DLD1 (cell line): ENCODE measurements at regions not wholly inside any gene's neighbourhood (a gene's known extent, or its start where the extent isn't known, plus 50 kb on each side); places are given as distances from the start of the nearest gene placed in this dataset.

Source experiments
- in situ Hi-C: cut with HindIII; loops from 2 replicates; pipeline ENCODE4 v1.10.0; 2017; ENCODE audit warnings: low sequenced_read_pairs

DNA sequence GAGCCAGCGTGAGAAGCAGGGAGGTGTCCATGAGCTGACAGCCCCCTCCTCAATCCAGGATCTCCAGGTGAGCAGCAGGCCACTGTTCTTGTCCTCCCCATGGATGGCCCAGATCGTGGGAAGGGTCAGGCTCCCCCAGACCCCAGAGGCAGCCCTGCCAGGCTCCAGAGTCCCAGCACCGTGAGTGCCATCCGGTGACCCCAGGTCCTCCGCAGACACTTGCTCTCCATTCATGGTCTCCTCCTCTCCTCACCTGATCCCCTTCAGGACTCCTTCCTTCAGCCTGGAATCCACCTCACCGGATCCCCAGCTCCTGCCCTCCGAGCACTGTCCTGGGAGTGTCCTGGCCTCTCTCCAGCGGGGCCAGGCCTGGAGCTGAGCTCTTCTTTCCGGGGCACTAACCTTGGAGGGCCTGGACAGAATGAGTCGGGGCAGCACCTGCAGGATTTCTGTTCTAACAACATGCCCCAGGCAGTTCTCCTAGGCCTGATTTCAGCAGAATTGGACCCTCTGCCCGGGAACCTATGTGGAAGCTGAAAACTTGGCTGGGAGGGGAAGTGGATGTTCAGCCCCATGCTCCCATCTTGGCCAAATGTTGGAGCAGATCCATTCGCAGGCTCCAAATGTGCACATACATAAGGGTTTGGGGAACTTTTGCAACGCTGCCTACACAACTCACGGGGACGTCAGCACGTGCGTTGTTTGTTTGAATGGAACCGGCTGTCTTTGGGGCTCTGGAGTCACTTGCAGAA lies 341.6 kb upstream of the SFSWAP start:
- in situ Hi-C loops: no loop called here

DNA sequence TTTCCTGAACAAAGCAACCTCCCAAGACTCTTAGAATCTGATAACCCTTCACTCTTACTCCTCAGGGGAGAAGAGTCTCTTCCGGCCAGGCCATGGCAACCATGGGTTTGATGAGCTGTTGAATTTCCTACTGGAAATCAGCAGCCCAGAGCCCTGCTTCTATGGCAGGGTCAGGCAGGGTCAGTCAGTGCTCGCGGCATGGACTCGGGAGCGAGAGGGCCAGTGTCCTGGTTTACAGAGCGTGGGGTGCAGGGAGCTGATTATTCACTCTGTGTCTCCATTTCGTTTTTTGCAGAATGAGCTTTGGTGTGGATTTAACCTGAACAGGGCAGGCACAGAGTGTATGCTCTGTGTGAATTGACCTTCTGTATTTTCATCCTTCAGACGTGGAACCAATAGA lies 340.6 kb upstream of the SFSWAP start:
- in situ Hi-C loops: no loop called here

DNA sequence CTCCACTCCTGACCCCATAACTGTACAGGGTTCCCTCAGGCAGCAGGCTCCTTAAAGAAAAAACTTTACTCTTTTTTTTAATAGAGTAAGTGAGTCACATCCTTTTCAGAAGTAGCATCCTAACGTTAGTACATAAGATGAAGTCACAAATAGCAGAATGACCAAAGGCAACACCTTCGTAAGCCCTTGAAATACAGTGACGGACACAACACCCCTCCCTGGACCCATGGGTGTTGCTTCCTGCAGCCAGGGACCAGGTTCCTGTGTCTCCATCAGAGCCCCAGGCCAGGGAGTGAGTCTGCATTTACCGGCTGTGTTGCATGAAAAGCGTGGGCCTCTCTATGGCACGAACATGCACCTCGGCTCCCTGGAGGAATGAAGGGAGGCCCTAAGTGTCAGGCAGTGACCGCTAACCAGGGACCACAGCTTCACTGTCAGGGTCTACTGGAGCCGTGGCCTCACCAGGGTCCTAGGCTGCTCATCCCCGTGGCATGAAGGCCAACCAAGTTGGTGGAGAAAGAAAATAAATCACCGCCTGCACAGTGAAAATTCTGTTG lies 340.0 kb upstream of the SFSWAP start:
- in situ Hi-C loops: no loop called here

DNA sequence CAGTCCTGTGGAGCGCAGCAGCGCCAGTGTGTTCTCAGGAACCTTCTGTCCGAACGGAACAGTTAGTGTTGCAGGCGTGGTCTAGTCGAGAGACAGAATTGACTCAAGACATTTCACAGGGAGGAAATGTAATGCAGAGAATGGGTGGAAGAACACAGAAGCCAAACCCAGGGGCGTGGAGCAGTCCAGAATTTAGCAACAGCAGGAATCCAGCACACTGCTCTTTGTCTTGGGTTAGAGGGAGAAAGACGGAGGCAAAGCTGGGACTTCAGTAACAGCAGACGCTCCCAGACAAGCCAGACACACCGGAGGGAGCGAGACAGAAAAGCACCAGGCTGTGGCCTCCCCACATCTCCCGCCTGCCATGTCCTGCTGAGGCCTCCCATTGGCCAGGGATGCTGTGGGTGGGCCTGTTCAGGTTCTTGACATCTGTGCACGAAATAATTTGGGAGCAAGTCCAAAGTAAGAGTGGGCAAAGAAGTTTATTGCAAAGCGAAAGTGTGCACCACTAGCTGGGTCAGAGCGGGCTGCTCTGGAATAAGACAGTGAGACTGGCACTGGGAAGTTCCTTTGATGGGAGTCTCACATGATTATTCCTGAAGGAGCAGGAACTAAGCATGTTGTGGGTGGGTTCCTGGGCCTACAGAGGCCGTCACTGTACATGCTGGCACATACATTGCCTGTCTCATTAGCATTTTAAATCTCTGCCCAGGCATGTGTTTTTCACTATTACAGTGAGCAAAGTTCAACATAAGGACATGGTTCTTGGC lies 339.3 kb upstream of the SFSWAP start:
- in situ Hi-C loops: no loop called here

DNA sequence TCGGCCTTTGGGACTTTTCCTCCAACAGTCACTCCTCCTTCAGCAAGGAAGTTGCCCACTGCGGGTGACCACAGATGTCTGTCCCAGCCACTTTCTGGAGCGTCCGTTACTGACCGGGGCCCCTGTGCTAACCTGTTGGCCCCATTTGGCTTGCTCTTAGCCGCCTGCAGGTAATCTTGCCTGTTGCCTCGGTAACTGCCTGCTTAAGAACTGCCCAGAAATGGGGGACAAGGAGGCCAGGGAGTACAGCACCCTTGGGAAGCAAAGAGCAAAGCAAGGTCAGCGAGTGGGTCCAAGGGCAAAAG lies 338.8 kb upstream of the SFSWAP start:
- in situ Hi-C loops: no loop called here

DNA sequence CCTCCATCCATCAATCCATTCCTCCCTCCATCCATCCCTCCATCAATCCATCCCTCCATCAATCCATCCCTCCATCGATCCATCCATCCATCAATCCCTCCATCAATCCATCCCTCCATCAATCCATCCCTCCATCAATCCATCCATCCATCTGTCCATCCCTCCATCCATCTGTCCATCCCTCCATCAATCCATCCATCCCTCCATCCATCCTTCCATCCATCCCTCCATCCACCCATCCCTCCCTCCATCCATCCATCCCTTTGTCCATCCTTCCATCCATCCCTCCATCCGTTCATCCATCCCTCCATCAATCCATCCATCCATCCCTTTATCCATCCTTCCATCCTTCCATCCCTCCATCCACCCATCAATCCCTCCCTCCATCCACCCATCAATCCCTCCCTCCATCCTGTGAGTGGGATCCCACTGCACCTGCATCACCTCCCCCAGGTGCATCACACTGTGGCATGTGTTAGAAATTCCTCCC lies 338.1 kb upstream of the SFSWAP start:
- in situ Hi-C loops: no loop called here

DNA sequence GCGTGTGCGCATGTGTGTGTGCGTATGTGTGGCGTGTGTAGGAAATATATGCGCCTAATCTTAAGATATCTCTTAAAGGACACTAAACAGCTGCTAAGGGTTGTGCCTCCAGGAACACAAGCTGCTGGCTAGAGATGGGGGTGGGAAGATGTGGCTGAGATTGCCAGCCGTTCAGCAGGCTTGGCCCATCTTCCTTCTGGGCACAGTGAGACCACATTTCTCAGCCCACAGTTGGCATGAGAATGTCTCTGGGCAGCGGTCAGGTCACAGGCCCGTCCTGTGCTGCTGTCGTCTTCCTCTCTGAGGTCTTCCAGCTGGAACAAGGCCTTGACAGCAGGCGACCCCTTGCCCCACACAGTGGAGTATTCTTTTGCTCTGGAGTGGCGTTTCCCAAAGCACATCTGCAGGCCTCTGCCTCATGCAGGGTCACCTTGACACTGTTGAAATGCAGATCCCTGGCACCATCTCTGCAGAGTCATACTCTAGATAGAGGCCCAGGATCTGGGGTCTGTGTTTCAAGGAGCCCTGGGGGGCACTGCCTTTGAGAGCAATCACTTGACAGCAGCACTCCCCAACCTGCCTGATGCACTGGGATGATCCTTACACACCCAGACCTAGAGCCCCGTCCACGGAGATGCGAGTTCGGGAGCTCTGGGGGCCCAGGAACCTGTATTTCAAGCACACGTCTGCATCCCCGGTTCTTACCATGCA lies 335.5 kb upstream of the SFSWAP start:
- in situ Hi-C loops: no loop called here

DNA sequence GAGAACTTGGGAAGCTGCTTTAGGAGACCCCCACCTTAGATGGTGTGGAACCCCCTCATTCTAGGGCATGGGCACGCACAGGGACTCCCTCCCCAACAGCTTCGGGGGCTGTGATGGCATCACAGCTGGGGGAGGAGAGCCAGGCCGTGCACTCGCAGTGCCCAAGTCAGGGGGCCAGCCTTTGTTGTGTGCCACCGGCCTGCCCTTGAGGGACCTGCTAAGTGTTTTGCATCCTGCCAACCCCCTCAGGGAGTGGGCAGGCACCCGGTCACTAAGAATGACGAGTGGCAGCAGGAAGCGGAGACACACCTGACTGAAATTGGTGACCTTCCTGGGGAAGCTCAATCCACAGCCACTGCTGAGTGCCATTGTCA lies 334.9 kb upstream of the SFSWAP start:
- in situ Hi-C loops: no loop called here

DNA sequence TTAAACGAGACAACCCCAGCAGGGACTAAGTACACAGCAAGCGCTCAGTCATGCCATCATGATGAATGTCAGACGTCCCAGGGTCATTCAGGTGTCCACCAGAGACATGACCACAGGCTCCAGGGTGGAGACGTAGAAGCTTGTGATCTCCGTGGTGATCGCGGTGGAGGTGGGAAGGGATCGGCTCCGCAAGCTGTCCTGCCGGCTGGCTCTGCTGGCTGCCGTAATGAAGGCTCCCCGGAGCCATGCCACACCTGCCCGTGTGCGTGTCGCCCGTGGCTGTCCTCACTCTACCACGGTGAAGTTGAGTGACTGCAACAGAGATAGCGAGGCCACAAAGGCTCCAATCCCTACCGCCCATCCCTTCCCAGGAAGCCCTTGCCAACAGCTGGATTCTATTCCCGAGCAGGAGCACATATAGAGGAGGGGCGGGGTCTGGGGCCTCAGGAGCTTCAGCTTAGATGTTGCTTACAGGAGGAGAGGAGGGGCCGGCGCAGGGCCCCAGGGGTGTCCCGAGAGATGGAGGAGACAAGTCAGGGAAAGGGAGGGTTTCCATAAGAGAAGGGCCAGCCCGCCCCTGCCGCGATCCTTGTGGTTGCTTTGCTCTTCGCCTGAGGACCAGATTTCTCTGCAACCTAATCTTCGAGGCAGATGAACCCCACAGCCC lies 332.6 kb upstream of the SFSWAP start:
- in situ Hi-C loops: no loop called here

DNA sequence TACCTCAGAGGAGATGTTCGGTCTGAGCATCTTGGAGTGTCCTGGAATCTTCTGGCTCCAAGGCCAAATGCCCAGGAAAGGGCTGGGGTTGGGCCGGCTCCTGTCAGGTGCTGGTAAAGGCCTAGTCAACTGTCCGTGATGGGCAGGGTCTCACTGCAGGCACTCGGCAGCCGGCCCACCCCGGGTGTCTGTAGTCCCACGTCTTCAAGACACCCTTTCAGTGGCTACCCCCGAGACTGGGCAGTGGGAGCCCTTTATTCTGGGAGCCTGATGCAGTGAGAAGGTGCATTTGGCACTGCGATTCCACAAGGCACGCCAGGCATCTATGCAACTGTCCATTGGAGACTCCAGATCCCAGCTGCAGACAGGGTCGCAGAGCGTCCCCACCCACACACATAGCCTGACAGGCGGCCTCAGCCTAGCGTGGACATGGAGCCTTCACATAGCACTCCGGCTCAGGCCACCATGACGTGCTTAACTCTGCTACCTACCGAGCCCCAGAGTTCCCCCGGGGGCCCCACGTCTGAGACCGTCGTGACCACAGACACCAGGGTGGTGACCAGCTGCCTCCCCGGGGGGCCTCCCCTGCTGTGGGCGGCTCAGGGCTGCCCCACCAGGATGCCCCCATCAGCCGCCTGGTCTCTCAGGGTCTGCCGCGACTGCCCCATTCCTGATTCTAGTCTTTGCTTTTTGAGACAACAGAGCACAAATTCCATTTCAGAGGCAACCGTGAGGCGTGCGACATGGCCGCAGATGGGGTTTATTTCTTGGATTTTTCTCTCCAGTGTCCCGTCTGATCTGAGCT lies 331.8 kb upstream of the SFSWAP start:
- in situ Hi-C loops: no loop called here

DNA sequence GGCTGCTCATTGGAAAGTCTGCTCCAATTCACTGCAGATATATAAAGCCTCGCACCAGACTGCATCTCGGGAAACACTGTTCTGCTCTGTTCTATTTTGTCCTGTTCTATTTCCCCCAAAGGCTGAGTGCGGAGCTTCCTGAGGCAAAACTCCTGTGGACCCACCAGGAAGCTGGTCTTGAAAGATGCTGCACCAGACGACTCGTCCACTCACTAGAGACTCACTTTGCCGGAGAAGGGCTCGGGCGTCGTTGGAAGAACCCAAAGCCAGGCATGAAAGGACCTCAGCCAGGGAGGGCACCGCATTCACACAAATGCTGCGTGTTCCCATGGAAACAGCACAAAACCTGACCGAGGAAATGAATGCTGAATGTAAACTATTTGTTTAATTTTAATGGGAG lies 331.2 kb upstream of the SFSWAP start:
- in situ Hi-C loops: no loop called here

DNA sequence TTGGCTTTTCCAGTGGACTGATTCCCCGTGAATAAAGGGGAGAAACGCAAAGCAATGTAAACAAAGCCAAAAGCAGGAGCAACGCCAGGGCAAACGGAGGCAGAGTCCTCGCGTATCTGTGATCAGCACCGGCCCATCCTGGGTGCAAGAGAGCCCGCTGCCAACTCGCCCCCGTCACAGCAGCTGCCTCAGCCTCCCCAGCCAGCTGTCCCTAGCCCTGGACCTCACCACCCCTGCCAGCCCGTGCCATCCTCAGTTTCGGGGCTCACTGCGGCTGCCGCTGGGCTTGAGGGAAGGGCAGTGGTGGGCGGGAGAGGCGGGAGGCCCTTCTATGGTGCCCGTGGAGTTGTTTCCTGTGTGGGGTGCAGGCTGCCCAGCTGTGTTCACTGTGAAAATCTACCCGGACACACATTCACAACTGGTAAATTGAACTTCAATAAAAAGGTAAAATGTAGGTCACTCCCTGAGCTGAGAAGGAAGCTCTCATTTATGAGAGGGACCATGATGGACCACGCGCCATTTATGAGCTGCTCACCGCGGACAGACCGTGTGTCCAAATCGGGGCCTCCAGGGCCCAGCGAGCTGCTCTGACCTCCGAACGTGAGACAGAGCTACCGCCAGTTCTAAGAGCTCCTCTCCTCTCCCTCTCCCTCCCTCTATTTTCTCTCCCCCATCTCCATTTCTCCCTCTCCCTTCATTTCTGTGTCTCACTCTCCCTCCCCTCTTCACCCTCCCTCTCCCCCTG lies 330.5 kb upstream of the SFSWAP start:
- in situ Hi-C loops: no loop called here

DNA sequence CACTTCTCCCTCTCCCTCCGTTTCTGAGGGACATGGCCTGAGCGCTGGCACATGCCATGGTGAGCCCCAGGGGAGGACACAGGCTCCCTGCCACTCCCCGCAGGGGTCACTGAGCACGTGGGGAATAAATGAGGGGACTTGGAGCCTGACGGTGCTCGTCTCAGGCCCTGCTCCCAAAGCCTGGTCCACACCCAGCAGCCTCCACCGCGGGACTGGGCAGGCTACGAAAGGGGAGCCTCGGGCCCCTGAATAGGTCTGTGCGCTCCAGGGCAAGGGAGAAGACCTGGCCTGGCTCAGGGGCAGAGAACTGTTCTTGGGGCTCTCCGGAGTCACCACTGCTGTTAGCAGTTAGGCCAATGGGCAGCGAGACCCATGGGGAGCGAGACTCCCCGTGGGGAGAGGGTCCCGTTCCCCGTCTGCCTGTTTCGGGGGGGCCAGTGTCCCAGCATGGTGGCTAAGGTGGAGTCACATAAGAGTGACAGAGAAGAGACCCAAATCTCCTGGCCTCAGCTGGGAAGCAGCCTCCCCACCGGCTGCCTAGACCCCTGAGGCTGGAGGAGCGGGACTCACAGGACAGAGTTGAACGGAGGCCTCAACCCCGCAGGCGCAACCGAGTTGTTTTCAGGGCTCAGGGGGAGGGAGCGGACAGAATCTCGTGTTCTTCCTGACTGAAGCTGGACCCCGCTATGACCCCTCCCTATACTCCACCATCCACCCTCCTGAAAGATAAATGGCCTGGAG lies 329.8 kb upstream of the SFSWAP start:
- in situ Hi-C loops: no loop called here

DNA sequence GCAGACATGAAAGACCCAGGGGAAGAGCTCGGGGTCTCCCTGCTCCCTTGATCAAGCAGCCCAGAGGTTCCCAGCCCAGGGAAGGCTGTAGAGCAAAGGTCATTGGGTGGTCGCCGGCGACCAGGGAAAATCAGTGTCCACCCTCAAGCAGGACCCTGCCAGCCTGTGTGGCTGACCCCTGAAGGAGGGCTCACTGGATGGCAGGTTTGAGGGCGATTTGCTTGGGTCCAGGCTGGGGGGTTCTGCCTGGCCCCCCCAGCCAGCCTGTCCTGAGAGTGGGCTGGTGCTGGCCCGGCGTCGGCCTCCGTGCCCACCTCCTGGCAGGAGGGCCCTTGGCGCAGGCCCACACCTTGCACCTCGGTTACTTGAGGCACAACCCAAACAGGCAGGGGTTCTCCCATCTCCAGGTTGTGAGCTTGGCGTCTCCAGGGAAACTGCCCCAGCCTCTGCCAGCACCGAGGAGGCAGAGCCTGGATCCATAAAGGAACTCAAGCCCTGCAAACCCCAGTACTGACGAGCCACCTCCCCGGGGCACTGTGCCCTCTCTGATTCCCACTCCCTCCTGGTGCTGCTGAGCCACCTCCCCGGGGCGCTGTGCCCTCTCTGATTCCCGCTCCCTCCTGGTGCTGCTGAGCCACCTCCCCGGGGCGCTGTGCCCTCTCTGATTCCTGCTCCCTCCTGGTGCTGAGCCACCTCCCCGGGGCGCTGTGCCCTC lies 329.0 kb upstream of the SFSWAP start:
- in situ Hi-C loops: no loop called here

DNA sequence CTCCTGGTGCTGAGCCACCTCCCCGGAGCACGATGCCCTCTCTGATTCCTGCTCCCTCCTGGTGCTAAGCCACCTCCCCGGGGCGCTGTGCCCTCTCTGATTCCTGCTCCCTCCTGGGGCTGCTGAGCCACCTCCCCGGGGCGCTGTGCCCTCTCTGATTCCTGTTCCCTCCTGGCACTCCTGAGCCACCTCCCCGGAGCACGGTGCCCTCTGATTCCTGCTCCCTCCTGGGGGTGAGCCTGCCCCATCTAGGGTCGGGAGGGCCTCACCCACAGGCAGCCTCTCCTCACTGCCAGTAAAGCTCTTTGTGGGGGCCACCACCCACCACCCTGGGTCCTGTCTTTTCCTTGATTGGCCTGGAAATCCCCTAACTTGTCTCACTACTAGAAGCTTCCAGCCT lies 327.6 kb upstream of the SFSWAP start:
- in situ Hi-C loops: no loop called here

DNA sequence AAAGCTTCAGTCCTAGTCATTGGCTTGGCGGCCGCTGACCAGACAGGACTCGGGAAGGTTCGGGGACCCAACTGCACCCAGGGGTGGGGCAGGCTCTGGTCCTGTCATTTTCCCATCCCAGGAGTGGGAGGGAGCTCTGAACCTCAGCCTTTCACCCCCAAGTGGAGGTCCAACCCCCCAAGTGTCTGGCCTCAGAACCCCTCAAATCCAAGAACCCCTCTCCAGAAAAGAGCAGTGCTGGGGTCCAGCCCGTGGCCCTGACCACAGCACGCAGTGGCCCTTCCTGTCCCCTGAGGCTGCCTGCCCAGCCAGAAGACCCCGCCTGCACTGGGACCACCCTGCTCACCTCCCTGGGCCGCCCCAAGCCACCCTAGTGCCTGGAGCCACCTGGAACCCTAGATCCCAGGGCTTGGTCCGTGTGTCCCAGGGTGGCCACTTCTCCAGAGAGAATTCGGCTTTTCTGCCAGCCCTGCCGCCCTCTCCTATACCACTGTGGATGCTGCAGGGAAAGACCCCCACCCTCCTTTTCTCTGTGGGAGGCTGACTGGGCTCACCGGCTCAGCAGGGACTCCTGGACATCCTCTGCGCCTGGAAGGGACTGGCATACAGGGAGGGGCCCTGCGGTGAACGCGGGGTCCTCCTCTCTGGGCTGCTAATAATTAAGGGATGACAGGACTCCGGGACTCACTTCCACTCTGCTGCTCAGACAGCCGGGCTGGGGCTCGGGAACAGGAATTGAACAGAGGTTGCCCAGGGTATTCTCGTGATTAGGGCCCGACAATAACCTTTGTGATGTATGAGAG lies 326.9 kb upstream of the SFSWAP start:
- in situ Hi-C loops: no loop called here

DNA sequence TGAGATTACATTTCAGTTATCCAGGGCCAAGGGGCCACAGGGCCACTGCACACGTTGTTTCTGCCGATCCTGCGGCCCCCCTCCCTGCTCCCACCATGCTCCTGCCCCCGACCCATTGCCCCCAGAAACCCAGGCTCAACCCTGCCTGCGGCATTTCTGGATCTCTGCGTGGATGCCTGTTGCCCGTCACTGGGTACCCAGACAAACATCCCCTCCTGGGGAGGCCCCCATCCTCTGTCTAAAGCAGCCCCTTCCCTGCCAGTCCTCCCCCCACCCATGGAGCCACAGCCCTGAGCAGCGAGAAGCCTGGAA lies 326.4 kb upstream of the SFSWAP start:
- in situ Hi-C loops: no loop called here
